ENCODE measurements at regions not wholly inside any gene's neighbourhood (a gene's known extent, or its start where the extent isn't known, plus 50 kb on each side); places are given as distances from the start of the nearest gene placed in this dataset.

DNA sequence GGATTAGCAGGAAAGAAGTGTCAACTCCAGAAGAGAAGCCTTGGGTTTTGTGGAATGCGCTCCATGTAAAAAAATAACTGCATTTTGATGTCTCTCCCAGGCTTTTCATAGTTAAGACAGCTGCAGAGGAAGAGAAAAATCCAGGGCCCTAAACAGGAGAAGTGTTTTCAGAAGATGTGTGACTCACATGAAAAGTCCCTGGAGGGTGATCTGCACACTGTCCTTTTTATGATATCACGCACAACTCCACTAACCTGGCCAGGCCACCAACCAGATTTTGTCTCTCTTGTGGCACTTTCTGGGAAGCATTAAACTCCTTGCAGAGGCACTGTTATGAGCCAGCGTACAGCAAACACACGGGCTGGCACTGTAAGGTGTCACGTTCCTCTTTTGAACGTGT is 267.3 kb downstream of the FGF9 start:
- Histone ChIP-seq H3K36me3 (no peaks in the 10 kb centered on the region), H3K27ac (no peak overlapping the region), H3K9me3 (no peaks in the 10 kb centered on the region), H3K4me1 (no peaks in the 10 kb centered on the region), H3K4me3 (no peak overlapping the region), H3K27me3 (no peaks in the 10 kb centered on the region)
- DNase-seq, result no peak
- TF ChIP-seq, protein P1, sequence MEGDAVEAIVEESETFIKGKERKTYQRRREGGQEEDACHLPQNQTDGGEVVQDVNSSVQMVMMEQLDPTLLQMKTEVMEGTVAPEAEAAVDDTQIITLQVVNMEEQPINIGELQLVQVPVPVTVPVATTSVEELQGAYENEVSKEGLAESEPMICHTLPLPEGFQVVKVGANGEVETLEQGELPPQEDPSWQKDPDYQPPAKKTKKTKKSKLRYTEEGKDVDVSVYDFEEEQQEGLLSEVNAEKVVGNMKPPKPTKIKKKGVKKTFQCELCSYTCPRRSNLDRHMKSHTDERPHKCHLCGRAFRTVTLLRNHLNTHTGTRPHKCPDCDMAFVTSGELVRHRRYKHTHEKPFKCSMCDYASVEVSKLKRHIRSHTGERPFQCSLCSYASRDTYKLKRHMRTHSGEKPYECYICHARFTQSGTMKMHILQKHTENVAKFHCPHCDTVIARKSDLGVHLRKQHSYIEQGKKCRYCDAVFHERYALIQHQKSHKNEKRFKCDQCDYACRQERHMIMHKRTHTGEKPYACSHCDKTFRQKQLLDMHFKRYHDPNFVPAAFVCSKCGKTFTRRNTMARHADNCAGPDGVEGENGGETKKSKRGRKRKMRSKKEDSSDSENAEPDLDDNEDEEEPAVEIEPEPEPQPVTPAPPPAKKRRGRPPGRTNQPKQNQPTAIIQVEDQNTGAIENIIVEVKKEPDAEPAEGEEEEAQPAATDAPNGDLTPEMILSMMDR (IDR thresholded peaks at IDR 0.05), result no peak
- no peak for TF ChIP-seq POLR2A (IDR thresholded peaks at IDR 0.05)

DNA sequence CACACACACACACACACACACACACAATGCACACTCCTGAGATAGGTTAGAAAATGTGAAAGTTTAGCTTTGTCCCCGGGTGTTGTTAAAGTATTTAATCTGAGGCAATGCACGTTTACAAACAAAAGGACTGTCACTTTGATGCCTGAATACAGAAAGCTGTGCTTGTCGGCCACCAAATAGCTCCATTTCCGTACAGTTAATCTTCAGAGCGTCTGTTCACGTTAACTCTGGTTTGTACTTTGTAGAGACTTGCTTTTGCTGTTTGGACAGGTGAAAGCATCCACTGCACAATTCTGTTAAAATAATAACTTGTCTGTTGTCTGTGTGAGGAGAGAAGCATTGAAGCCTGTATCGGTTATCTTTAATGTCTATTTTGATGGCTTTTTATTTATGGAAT is 267.8 kb downstream of the FGF9 start:
- Histone ChIP-seq H3K4me3 (no peak overlapping the region), H3K9me3 (no peaks in the 10 kb centered on the region), H3K36me3 (no peaks in the 10 kb centered on the region), H3K27ac (no peak overlapping the region), H3K4me1 (no peaks in the 10 kb centered on the region), H3K27me3 (no peaks in the 10 kb centered on the region)
- TF ChIP-seq, protein P1 (IDR thresholded peaks at IDR 0.05), result no peak
- TF ChIP-seq POLR2A (IDR thresholded peaks at IDR 0.05), result no peak
- DNase-seq, result no peak

DNA sequence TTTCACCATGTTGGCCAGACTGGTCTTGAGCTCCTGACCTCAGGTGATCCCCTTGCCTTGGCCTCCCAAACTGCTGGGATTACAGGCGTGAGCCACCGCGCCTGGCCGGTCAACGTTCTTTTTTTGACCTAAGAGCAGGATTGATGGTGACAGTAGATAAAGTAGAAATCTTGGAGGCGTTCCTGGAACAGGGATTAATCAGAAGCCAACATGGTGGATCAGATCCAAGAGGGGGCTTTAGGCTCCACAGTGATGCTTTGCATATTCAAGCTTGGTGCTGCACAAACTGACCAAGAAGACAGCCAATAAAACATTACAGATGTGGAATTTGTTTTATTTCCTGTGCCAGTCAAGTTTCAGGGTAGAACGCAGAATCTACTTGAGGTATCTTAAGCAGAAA is 271.2 kb downstream of the FGF9 start:
- Histone ChIP-seq H3K4me3 (no peak overlapping the region), H3K27me3 (no peaks in the 10 kb centered on the region), H3K4me1 (no peaks in the 10 kb centered on the region), H3K36me3 (no peaks in the 10 kb centered on the region), H3K9me3 (peaks cover 0 to 12% (median 0%) of the 10 kb centered on the region in 4 donors), H3K27ac (no peak overlapping the region)
- TF ChIP-seq POLR2A (IDR thresholded peaks at IDR 0.05), result no peak
- TF ChIP-seq, protein P1 (IDR thresholded peaks at IDR 0.05), result no peak
- DNase-seq, result no peak

DNA sequence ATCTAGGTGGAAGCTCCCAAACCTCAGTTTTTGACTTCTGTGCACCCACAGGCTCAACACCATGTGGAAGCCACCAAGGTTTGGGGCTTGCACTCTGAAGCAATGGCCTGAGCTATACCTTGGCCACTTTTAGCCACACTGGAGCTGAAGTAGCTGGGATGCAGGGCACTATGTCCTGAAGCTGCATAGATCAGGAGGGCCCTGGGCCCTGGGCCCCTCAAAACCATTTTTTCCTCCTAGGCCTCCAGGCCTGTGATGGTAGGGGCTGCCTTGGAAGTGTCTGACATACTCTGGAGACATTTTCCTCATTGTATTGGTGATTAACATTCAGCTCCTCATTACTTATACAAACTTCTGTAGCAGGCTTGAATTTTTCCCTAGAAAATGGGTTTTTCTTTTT is 273.7 kb downstream of the FGF9 start:
- TF ChIP-seq, protein P1 (IDR thresholded peaks at IDR 0.05), result no peak
- no peak for TF ChIP-seq POLR2A (IDR thresholded peaks at IDR 0.05)
- no peak for DNase-seq
- Histone ChIP-seq H3K4me3 (no peak overlapping the region), H3K27me3 (no peaks in the 10 kb centered on the region), H3K36me3 (no peaks in the 10 kb centered on the region), H3K9me3 (peaks cover 0 to 12% (median 0%) of the 10 kb centered on the region in 4 donors), H3K4me1 (no peaks in the 10 kb centered on the region), H3K27ac (no peak overlapping the region)

DNA sequence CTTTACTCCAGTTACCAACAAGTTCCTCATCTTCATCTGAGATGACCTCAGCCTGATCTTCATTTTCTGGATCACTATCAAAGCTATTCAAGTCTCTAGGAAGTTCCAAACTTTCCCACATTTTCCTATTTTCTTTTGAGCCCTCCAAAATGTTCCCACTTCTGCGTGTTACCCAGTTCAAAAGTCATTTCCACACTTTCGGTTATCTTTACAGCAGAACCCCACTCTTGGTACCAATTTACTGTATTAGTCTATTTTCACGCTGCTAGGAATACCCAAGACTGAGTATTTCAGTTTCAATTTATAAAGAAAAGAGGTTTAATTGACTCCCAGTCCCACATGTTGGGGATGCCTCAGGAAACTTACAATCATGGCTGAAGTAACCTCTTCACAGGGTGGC is 274.3 kb downstream of the FGF9 start:
- no peaks in the 10 kb centered on the region for H3K36me3 ChIP-seq
- no peak for DNase-seq
- H3K27ac ChIP-seq, result no peak overlapping the region
- H3K9me3 ChIP-seq, result peaks cover 0 to 12% (median 0%) of the 10 kb centered on the region in 4 donors
- no peaks in the 10 kb centered on the region for H3K4me1 ChIP-seq
- H3K4me3 ChIP-seq, result no peak overlapping the region
- no peaks in the 10 kb centered on the region for H3K27me3 ChIP-seq
- TF ChIP-seq POLR2A (IDR thresholded peaks at IDR 0.05), result no peak
- TF ChIP-seq, protein P1 (IDR thresholded peaks at IDR 0.05), result no peak

DNA sequence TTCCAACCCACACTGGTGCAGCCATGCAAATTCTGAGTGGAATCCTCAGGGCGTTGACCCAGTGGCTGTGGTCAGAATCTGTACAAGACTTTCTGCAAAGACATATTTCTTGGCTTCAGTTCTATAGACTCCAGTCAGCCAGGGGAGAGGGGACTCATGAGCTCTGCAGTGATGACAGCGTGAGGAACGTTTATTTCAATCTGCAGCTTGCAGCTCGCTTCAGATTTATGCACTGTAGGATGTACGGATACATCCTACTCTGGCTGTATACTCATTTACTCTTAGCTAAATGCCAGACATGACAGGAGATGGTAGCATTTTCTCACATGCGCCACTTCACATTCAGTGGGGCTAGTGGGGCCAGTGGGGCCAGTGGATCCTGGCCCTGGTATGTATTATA is 276.1 kb downstream of the FGF9 start:
- no peaks in the 10 kb centered on the region for H3K36me3 ChIP-seq
- H3K4me1 ChIP-seq, result no peaks in the 10 kb centered on the region
- no peak overlapping the region for H3K27ac ChIP-seq
- peaks cover 0 to 12% (median 0%) of the 10 kb centered on the region in 4 donors for H3K9me3 ChIP-seq
- no peak for TF ChIP-seq POLR2A (IDR thresholded peaks at IDR 0.05)
- TF ChIP-seq, protein P1 (IDR thresholded peaks at IDR 0.05), result no peak
- H3K27me3 ChIP-seq, result no peaks in the 10 kb centered on the region
- DNase-seq, result no peak
- H3K4me3 ChIP-seq, result no peak overlapping the region
